ENCODE measurements at regions not wholly inside any gene's neighbourhood (a gene's known extent, or its start where the extent isn't known, plus 50 kb on each side); places are given as distances from the start of the nearest gene placed in this dataset.

- no peak for DNase-seq
- in situ Hi-C loops (cut with MboI; ENCODE audit: low pct_unique_long_range_greater_than_20kb, low sequenced_read_pairs), result no loop called here
Measured at GRCh38 chr20:53842301-53843099, 227.9 kb downstream of the BCAS1 start.

- DNase-seq, result no peak
- in situ Hi-C loops (cut with MboI; ENCODE audit: low pct_unique_long_range_greater_than_20kb, low sequenced_read_pairs), result no loop called here
Measured at GRCh38 chr20:53841741-53842140, 228.7 kb downstream of the BCAS1 start.

- DNase-seq, result no peak
- in situ Hi-C loops (cut with MboI; ENCODE audit: low pct_unique_long_range_greater_than_20kb, low sequenced_read_pairs), result no loop called here
Measured at GRCh38 chr20:53840532-53840931, 229.9 kb downstream of the BCAS1 start.

- in situ Hi-C loops (cut with MboI; ENCODE audit: low pct_unique_long_range_greater_than_20kb, low sequenced_read_pairs), result no loop called here
- peak; percentile 82 for DNase-seq
Measured at GRCh38 chr20:53839423-53840176, 230.8 kb downstream of the BCAS1 start.

- in situ Hi-C loops (cut with MboI; ENCODE audit: low pct_unique_long_range_greater_than_20kb, low sequenced_read_pairs), result no loop called here
- no peak for DNase-seq
Measured at GRCh38 chr20:53838311-53838868, 232.0 kb downstream of the BCAS1 start.

GRCh38 chr20:53837126-53837826 lies 233.1 kb downstream of the BCAS1 start:
- no peak for DNase-seq
- in situ Hi-C loops (cut with MboI; ENCODE audit: low pct_unique_long_range_greater_than_20kb, low sequenced_read_pairs), result no loop called here

- DNase-seq, result no peak
Measured at GRCh38 chr20:53834749-53835148, 235.6 kb downstream of the BCAS1 start.

GRCh38 chr20:53834062-53834442 lies 236.3 kb downstream of the BCAS1 start:
- peak; percentile 45 for DNase-seq
- in situ Hi-C loops (cut with MboI; ENCODE audit: low pct_unique_long_range_greater_than_20kb, low sequenced_read_pairs), result no loop called here

More at GRCh38 chr20:53834749-53835148, 235.6 kb downstream of the BCAS1 start:
- in situ Hi-C loops (cut with MboI; ENCODE audit: low pct_unique_long_range_greater_than_20kb, low sequenced_read_pairs), result no loop called here

- DNase-seq, result peak; percentile 61
- in situ Hi-C loops (cut with MboI; ENCODE audit: low pct_unique_long_range_greater_than_20kb, low sequenced_read_pairs), result no loop called here
Measured at GRCh38 chr20:53833333-53834061, 236.9 kb downstream of the BCAS1 start.

GRCh38 chr20:53832499-53832898 lies 237.9 kb downstream of the BCAS1 start:
- in situ Hi-C loops (cut with MboI; ENCODE audit: low pct_unique_long_range_greater_than_20kb, low sequenced_read_pairs), result no loop called here
- DNase-seq, result no peak

GRCh38 chr20:53831812-53832211 lies 238.2 kb upstream of the ZNF217 start:
- in situ Hi-C loops (cut with MboI; ENCODE audit: low pct_unique_long_range_greater_than_20kb, low sequenced_read_pairs), result no loop called here
- no peak for DNase-seq

- in situ Hi-C loops (cut with MboI; ENCODE audit: low pct_unique_long_range_greater_than_20kb, low sequenced_read_pairs), result no loop called here
- DNase-seq, result no peak
Measured at GRCh38 chr20:53831228-53831627, 237.6 kb upstream of the ZNF217 start.

GRCh38 chr20:53829724-53830521 lies 236.3 kb upstream of the ZNF217 start:
- peak; percentile 71 for DNase-seq
- in situ Hi-C loops (cut with MboI; ENCODE audit: low pct_unique_long_range_greater_than_20kb, low sequenced_read_pairs), result no loop called here

- peak; percentile 47 for DNase-seq
Measured at GRCh38 chr20:53829255-53829723, 235.7 kb upstream of the ZNF217 start.

GRCh38 chr20:53828682-53829254 lies 235.1 kb upstream of the ZNF217 start:
- DNase-seq, result peak; percentile 49
- in situ Hi-C loops (cut with MboI; ENCODE audit: low pct_unique_long_range_greater_than_20kb, low sequenced_read_pairs), result no loop called here

More at GRCh38 chr20:53829255-53829723, 235.7 kb upstream of the ZNF217 start:
- in situ Hi-C loops (cut with MboI; ENCODE audit: low pct_unique_long_range_greater_than_20kb, low sequenced_read_pairs), result no loop called here

- no peak for DNase-seq
Measured at GRCh38 chr20:53828088-53828681, 234.5 kb upstream of the ZNF217 start.

GRCh38 chr20:53827292-53828087 lies 233.9 kb upstream of the ZNF217 start:
- in situ Hi-C loops (cut with MboI; ENCODE audit: low pct_unique_long_range_greater_than_20kb, low sequenced_read_pairs), result no loop called here
- DNase-seq, result no peak

More at GRCh38 chr20:53828088-53828681, 234.5 kb upstream of the ZNF217 start:
- in situ Hi-C loops (cut with MboI; ENCODE audit: low pct_unique_long_range_greater_than_20kb, low sequenced_read_pairs), result no loop called here
